NCI-H345 treated with DMSO at 0.1 percent for 48 hours (cell line): ENCODE measurements at regions not wholly inside any gene's neighbourhood (a gene's known extent, or its start where the extent isn't known, plus 50 kb on each side); places are given as distances from the start of the nearest gene placed in this dataset.
"Not testable (repeated sequence)": the region's sequence is repeated elsewhere in the genome, so short reads cannot be mapped to it uniquely, and the experiment has no call there.

ENCODE experiments used
- DNase-seq: peaks from one replicate; lab custom pipeline; 2025; ENCODE audit not compliant: unreplicated experiment; lab: John Stamatoyannopoulos, UW

DNA sequence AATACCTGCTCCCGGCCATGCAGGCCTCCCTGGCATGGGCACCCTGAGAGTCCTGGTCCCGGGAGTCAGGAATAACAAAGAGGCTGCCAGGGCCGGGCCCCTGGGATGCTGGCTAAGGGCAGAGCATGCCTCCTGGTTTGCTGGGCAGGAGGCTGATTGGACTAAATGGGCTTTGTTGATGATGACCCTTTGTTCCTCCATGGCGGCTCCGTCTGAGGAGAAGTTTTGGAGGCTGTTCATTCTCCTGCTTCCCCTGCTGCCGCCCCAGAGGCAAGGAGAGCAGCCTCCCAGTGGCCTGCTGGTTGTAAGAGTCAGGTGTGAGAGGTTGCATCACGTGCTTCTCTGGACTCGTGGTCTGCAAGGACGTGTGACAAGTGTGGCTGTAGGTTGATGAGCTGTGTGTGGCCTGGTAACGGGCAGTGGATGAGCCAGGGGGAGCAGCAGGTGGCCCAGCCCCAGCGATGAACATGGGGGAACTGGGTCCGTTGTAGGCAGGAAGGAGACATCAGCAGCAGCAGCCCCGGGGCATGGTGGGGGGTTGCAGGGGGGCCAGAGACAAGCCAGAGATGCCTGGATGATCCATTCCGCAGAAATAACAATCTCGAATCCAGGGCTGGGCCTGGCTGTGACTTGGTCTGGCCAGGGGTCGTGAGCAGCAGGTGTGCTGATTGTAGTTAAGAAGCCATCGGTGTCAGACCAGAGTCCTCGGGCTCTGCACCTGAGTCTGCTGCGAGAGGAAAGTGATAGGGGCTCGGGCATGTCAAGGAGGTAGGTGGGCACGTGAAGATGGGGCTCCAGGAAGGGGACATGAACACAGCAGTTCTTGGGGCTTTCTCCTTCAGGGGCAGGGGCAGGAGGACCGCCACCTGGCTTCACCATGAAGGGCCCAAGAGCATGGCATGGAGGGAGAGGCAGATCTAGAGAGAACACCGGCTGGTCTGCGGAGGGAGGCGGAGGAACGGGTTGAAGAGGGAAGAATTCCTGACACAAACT is 101.4 kb downstream of the TNFRSF13B start:
- DNase-seq = no peak

DNA sequence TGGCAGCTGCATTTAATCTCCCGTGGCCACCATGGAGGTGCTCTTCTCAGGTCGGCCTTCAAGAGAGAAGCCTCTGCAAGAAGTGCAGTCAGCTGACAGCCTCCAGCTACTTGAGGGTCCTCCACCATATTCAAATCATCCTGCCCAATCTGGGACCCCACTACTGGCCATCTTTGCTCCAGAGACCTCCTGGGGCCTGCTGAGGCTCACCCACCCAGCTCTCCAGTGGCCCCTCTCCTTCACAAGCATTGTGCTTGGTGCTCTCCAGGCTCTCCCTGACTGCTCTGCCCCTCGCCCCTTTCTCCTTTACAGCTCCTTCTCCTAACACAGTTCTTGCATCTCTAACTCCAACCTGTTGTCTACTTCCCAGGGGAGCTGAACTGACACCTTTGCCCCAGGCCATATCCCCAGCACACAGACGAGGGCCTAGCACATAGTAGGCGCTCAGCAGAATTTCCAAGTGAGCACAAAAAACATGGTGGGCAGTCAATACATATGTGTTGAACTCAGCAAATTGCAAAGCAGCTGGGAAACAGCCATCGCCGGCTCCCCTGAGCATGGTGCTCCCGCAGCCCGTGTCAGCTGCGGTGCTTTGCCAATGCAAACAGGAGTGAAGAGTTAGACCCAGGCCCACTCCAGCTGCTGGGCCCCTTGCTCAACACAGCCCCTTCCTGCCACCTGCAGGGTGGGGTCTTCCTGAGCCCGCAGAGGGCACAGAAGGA is 102.2 kb downstream of the TNFRSF13B start:
- not testable (repeated sequence) for DNase-seq

DNA sequence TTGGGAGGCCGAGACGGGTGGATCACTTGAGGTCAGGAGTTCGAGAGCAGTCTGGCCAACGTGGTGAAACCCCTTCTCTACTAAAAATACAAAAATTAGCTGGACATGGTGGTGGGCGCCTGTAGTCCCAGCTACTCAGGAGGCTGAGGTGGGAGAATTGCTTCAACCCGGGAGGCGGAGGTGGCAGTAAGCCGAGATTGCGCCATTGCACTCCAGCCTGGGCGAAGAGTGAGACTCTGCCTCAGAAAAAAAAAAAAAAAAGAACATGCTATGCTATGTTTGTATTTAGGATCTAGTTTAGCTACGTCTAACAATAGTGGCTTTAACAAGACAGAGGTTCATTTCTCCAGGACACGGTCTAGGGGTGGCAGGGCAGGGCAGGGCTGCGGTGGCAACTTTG is 103.3 kb downstream of the TNFRSF13B start:
- DNase-seq = not testable (repeated sequence)

DNA sequence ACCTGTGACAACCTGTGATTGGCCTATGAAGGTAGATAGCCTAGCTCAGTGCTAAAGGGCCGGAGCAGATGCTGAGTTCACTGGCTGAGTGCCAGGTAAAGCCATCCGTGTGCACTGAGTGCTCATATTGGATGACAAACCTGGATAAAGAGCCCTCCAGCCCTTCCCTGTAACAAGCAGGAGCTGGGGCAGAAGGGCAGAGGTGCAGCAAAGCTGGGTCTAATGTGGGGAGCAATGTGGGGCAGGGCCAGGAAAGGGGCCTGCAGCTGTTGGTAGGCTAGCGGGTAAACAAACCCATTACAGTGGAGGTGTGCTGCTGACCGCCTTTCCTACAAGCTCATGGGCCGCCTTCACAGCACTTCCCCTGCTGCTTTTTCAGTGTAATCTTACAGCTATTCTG is 104.4 kb downstream of the TNFRSF13B start:
- peak; percentile 7 for DNase-seq

DNA sequence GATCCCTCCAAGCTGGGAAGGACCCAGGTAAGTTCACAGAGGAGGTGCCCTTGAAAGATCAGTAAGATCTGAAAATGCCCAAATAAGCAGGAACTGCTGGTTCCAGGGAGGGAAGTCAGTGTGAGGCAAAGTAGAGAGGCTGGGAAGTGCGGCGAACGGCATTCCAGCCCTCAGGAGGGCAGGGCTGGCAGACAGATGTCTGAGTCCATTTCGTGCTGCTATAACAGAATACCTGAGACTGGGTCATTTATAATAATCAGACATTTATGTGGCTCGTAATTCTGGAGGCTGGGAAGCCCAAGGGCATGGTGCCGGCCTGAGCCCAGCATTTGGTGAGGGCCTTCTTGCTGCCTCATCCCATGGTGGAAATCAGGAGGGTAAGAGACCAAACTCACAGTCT is 105.1 kb downstream of the TNFRSF13B start:
- not testable (repeated sequence) for DNase-seq

DNA sequence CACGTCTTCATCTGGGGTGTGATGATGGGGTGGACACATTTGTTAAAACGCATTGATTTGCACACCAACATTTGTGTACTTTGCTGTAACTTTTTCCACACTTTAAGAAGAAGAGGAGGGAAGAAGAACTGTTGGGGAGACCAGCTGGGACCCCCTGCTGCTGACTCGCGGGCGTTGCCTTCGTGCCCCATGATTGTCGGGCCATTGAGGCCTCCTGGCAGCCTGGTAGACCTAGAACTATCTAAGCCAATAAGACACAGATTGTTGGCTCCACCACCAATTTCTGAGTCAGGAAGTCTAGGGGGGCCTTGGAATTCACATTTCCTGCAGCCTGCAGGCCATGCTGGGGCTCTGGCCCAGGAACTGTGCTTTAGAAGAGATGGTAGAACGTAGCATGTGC is 105.5 kb downstream of the TNFRSF13B start:
- DNase-seq = no peak

DNA sequence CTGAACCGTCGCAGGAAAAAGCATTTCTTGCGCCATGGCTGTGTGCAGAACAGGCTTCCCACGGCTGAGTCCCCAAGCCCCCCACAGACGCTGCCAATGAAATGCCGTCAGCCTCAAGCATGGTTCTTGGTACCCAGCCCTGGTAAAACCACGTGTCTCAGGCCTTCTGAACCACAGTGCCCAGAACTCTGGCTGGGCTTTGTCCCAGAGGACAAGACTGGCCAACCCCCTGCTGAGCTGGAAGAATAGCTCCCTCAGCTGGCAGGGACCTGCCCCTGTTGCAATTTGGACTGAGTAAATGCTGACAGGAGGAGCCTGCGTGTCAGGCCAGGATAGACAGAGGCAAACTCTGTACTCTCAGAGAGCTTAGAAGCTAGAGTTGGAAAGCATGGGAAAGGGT is 106.2 kb downstream of the TNFRSF13B start:
- DNase-seq = not testable (repeated sequence)

DNA sequence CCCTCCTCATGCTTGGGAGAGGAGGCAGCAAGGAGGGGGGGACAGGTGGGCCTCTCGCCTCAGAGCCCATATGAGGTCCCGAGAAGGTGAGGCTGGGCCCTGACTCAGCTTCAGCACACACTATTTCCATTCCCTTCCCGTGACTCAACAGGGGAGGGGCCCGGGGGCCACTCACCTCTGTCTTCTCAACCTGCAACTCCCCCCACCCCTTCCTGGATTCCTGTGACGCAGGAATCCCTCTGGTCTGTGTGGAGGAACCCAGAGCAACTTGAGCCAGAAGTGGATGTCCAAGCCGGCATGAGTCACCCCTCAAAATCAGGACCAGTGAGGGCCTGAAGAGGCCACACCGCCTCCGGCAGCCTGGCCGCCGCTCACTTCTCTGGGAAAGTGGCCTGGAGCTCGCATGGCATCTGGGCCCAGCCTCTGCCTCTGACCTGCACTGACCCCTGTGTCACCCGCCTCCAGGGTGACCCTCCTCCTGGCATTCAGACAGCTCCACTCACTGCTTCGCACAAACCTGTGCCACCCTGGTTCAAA is 106.8 kb downstream of the TNFRSF13B start:
- DNase-seq = not testable (repeated sequence)

DNA sequence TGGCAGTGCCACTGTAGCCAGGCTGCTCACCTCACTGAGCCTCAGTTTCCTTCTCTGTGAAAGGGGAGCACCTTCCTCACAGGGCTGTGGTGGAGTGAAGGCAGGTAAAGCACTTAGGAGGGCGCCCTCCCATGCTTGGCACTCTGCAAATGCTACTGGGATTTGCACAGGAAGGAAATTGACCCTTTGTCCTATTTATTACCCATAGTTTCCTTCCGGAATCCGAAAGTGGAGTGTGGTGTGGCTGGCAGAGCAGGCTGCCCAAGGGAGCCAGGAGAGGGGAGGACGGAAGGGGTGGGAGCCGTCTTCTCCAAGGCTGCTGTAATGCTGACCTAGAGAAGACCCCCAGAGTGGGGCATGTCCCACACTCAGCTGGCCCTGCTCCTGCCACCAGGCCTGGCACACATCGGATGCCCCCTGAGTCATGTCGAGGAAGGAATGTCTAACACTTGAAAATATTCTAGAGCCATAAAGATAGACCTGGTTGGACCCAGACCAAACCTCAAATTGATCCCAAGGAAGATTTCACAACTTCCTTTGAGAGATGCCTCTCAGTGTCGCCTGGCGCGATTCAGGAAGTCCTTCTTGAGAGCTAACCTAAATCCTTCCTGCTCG is 107.3 kb downstream of the TNFRSF13B start:
- DNase-seq = not testable (repeated sequence)

DNA sequence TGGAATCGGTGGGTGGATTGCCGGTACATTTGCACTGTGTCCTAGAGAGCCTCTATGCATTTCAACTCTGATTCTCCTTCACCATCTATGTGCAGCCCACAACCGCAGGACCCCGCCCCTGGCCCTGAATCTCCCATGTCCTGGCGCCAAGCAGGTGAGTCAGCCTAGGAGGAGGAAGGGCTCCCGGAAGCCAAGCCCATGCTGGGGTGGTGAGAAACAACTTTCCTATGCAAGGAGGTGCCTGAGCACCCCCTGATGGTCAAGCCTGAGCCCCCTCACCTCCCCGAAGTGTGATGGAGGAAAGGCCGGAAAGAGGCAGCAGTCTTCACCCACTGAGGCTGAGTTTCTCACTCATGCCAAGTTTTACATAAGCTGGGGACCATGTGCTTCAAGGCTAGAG is 110.8 kb downstream of the TNFRSF13B start:
- DNase-seq = not testable (repeated sequence)

DNA sequence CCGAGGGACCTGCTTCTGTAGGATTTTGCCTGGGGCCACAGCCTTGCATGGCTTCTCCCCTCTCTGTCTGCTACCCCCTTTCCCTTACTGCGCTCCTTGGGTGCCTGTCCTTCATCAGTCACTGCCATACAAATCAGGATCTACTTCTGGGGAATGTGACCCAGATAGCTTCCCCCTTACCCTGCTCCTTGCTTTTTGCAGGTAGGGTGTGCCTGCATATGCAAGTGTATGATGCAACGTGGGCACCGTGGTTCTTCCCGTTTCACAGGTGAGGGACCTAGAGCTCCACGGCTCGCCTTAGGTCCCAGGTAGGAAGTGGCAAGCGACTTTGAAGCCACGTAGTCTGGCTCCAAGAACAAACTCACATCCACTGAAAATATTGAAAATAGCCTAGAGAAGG is 111.5 kb downstream of the TNFRSF13B start:
- DNase-seq = not testable (repeated sequence)

DNA sequence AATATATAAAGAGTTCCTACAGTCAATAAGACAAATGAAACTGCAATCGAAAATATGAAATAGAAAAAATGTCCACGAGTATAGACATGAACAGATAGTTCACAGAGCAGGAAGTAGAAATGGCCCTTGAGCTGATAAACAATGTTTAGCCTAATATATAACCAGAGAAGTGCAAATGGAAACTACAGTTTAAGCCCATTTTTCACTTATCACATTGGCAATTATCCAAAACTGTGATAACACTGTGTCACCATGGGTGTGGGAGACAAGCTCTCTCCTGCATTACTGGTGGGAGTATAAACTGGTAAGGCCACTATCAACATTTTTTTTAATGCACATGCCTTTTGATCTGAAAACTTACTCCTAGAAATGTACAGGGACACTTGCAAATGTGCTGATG is 112.4 kb downstream of the TNFRSF13B start:
- DNase-seq = not testable (repeated sequence)

DNA sequence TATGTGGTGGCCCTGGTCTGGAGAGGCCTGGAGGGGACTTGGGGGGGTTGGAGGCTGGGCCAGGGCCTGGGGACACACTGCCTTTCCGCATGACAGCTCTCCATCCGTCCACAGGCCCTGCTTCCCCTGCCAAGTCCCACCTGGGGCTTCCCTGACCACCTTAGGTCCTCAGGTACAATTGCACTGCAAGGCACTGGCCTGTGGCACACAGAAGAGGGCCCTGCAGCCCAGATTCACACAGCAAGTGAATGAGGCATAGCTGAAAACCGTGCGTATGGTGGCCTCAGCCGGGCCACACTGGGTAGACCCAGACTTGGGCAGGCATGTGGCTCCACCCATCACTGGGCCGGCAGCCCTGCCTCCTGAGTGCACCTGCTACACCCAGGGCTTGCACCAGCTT is 114.2 kb downstream of the TNFRSF13B start:
- DNase-seq = not testable (repeated sequence)

DNA sequence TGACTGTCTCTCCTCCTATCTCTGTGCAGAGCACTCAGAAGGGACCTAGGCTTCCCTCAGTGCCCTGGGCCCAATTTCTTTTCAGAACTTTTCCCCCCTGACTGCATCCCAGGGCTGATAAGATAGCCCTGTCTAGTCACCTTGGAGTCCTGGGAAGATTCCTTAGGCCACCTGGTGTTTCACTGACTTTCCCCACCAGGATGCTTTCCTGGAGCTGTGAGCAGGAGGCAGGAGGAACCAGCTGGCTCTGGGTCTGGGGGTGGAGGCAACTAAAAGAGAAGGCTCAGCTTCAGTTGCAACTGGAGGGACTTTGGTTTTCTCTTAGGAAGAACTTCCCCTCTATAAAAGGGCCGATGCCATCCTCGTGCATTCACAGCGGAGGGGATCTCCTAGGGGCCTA is 115.1 kb downstream of the TNFRSF13B start:
- not testable (repeated sequence) for DNase-seq

DNA sequence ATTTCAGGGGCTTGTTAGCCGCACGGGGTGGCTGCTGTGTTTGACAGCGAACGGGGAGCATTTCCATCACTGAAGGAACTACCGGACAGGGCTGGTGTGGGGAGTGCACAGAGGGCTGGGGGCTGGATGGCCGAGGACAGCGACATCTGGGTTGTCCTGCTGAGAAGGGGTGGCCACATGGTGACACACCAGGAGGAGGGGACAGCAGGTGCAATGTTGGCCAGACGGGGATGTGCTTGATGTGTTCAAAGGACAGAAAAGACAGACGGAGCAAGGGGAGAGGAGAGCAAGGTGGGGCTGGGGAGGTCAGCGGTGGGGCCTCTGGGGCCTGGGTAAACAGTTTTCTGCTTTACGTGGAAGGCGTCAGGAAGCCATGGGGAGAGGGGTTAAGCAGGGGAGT is 115.7 kb downstream of the TNFRSF13B start:
- DNase-seq = not testable (repeated sequence)

DNA sequence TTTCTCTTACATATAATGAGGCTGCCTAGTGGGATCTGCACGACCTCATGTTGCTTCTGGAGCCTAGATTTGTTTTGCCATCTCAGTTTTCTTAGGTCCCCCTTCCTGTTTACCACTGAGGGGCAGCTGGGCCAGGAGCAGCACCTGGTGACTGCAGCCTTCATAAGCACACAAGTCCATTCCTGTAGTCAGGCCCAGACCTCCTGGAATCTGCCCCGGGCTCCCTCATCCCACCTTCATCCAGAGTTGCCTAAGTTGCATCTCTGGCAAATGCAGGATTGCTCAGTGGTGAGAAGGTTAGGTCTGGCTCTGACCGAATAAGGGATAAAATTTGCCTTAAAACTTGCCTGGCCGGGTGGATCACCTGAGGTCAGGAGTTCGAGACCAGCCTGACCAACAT is 117.3 kb downstream of the TNFRSF13B start:
- not testable (repeated sequence) for DNase-seq

DNA sequence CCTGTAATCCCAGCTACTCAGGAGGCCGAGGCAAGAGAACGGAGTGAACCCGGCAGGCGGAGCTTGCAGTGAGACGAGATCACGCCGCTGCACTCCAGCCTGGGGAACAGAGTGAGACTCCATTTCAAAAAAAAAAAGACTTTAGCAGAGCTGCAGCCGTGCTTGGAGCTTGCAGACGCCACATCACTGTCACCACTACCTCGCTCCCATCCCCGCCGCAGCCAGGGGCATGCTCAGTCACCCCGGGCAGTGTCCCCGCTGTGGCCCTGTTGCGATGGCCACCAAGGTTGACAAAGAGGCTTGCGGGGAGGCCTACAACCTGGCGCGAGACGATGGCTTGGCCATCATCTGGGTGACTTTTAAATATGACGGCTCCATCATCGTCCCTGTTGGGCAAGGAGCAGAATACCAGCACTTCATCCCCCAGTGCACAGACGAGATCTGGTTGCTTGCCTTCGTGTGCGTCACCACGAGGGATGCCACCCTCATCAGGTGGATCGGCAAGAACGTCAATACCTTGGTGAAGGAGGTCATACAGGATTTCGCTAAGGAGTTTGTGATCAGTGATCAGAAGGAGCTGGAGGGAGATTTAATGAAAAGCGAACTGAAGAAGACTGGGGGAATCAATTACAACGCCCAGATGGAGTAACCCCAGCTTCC is 118.1 kb downstream of the TNFRSF13B start:
- DNase-seq = no peak

DNA sequence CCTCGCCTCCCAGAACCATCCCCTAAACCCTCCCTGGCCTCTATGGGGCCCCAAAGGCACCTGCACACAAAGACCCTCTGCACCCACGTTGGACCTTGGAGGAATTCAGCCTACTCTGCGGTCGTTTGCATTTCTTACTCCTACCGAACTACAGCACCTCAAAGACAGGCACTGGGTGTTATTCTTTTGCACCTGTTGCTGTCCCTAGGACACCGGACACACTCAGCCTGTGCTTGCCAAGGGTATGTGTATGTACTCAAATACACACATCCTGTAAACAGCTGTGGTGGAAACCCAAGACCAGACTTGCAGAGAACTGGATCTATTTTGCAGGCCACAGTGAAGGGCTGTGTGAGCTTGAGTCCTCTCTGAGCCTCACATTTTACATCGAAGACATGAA is 122.1 kb downstream of the TNFRSF13B start:
- DNase-seq = not testable (repeated sequence)

DNA sequence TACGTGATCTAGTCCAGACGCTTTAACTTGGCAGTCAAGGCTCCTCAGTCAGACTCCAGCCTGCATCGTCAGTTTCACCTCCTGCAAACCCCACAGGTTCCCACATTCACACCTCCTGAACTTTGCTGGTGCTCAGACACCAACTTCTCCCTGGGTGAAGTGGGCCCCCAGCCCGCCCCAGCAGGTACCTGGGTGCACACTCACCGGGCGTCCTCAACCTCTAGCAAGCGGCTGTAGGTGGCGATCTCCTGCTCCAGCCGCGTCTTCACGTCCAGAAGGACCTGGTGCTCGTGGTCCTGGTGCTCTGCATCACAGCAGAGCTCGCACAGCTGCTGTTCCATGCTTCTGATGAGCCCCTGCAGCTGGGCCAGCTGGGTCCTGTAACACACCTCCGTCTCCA is 122.9 kb downstream of the TNFRSF13B start:
- DNase-seq = not testable (repeated sequence)

DNA sequence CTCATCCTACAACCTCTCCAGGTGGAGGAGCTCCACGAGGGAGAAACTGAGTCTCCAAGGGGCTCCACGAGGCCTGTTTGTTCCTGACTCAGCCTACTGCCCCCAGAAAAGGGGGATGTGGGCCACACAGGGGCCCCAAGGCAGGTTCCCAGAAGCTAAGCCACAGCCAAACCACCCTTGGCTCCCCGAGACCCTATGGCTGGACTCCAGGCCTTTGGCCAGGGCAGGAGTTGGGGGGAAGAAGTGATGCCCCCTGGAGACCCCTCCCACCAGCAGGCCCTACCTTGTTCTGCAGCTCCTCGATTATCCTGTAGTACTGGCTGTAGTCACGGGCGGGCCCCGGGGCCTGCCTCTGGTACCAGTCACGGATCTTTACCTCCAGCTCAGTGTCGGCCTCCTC is 126.8 kb downstream of the TNFRSF13B start:
- DNase-seq = not testable (repeated sequence)

DNA sequence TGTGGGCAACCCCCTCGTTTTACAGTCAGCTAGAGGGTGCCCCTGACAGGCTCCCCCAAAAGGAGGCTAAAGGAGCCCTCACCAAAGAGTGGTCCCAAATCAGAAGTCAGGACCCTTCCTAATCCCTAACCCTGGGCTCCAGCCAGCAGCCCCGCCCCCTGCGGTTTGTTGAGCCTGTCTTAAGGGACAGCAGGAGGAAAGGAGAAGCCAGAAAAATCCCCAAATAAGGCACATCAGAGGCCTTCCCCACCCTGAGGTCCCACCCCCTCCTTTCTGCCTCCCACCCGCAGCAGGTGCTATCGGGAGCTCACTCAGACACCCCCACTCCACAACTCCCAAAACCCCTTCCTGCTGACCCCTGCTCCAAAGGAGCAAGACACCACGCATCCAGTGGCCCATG is 127.2 kb downstream of the TNFRSF13B start:
- not testable (repeated sequence) for DNase-seq
